SK-N-SH (cell line): ENCODE measurements at regions not wholly inside any gene's neighbourhood (a gene's known extent, or its start where the extent isn't known, plus 50 kb on each side); places are given as distances from the start of the nearest gene placed in this dataset.

Experiments
- EP300 ChIP-seq, 2 experiments: IDR thresholded peaks; 2 replicates each; pipeline versions ENCODE4 v1.4.0 to v1.6.1; 2012; ENCODE audit warnings: borderline replicate concordance in 1 of 2, low read depth in 1 of 2, low read length in 1 of 2
- JUND ChIP-seq: IDR thresholded peaks from 2 replicates; pipeline ENCODE4 v1.4.0; 2012
- NFIC ChIP-seq: IDR thresholded peaks from 2 replicates; pipeline ENCODE4 v1.4.0; 2012; ENCODE audit warnings: borderline replicate concordance
- POLR2AphosphoS5 ChIP-seq: IDR thresholded peaks from 2 replicates; pipeline ENCODE4 v1.6.1; 2012; ENCODE audit warnings: low read depth, low read length
- TCF12 ChIP-seq: IDR thresholded peaks from 2 replicates; pipeline ENCODE4 v1.4.0; 2012
- YY1 ChIP-seq: IDR thresholded peaks from 2 replicates; pipeline ENCODE4 v1.4.0; 2012; ENCODE audit warnings: low read depth, mild to moderate bottlenecking
- TF ChIP-seq, protein P1 (sequence below): fragments of 200-600 bp; sonication (generic); IDR thresholded peaks from 2 replicates; pipeline ENCODE4 v1.6.1; 2017; ENCODE audit warnings: antibody characterized with exemption, mild to moderate bottlenecking, moderate library complexity
- TF ChIP-seq, protein P2 (sequence below): fragments of 150-350 bp; IDR thresholded peaks from 2 replicates; pipeline ENCODE4 v1.6.1; 2017; ENCODE audit warnings: antibody characterized with exemption, low read length, low read depth, borderline replicate concordance
- TF ChIP-seq, protein P3 (sequence below): IDR thresholded peaks from 2 replicates; pipeline ENCODE4 v1.4.0; 2012; ENCODE audit warnings: low read depth, borderline replicate concordance
- TF ChIP-seq, protein P4 (sequence below): IDR thresholded peaks from 2 replicates; pipeline ENCODE4 v1.4.0; 2012; ENCODE audit warnings: low read depth, borderline replicate concordance

DNA sequence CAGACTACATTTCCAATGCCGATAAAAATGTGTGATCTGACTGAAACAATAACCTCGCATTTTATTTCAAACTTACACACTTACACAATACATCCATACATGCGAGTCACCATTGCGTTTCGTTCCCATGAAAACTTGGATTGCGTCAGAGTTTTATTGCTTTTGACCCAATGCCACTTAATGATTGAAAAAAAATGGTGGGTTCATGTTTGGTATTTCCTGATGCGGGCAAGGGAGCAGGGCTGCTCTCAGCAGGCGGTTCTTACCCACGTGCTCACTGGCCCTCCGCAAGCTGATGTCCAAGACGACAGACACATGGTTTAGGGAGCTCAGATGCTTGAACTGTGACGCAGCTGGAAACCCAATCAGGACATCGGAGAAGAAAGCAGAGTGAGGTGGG is 281.0 kb upstream of the SULF2 start:
- TF ChIP-seq, protein P1, sequence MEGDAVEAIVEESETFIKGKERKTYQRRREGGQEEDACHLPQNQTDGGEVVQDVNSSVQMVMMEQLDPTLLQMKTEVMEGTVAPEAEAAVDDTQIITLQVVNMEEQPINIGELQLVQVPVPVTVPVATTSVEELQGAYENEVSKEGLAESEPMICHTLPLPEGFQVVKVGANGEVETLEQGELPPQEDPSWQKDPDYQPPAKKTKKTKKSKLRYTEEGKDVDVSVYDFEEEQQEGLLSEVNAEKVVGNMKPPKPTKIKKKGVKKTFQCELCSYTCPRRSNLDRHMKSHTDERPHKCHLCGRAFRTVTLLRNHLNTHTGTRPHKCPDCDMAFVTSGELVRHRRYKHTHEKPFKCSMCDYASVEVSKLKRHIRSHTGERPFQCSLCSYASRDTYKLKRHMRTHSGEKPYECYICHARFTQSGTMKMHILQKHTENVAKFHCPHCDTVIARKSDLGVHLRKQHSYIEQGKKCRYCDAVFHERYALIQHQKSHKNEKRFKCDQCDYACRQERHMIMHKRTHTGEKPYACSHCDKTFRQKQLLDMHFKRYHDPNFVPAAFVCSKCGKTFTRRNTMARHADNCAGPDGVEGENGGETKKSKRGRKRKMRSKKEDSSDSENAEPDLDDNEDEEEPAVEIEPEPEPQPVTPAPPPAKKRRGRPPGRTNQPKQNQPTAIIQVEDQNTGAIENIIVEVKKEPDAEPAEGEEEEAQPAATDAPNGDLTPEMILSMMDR: no peak
- TF ChIP-seq, protein P2, sequence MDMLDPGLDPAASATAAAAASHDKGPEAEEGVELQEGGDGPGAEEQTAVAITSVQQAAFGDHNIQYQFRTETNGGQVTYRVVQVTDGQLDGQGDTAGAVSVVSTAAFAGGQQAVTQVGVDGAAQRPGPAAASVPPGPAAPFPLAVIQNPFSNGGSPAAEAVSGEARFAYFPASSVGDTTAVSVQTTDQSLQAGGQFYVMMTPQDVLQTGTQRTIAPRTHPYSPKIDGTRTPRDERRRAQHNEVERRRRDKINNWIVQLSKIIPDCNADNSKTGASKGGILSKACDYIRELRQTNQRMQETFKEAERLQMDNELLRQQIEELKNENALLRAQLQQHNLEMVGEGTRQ: no peak
- TF ChIP-seq YY1 (no peak), POLR2AphosphoS5 (no peak), EP300 (IDR thresholded peaks at IDR 0.05; ENCODE audit: borderline replicate concordance in 1 of 2, low read depth in 1 of 2, low read length in 1 of 2) (no peak), JUND (no peak), TCF12 (no peak), NFIC (no peak)
- TF ChIP-seq, protein P3, sequence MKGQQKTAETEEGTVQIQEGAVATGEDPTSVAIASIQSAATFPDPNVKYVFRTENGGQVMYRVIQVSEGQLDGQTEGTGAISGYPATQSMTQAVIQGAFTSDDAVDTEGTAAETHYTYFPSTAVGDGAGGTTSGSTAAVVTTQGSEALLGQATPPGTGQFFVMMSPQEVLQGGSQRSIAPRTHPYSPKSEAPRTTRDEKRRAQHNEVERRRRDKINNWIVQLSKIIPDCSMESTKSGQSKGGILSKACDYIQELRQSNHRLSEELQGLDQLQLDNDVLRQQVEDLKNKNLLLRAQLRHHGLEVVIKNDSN: no peak
- TF ChIP-seq, protein P4, sequence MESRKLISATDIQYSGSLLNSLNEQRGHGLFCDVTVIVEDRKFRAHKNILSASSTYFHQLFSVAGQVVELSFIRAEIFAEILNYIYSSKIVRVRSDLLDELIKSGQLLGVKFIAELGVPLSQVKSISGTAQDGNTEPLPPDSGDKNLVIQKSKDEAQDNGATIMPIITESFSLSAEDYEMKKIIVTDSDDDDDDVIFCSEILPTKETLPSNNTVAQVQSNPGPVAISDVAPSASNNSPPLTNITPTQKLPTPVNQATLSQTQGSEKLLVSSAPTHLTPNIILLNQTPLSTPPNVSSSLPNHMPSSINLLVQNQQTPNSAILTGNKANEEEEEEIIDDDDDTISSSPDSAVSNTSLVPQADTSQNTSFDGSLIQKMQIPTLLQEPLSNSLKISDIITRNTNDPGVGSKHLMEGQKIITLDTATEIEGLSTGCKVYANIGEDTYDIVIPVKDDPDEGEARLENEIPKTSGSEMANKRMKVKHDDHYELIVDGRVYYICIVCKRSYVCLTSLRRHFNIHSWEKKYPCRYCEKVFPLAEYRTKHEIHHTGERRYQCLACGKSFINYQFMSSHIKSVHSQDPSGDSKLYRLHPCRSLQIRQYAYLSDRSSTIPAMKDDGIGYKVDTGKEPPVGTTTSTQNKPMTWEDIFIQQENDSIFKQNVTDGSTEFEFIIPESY: no peak
